MM.1S (cell line): ENCODE measurements at regions not wholly inside any gene's neighbourhood (a gene's known extent, or its start where the extent isn't known, plus 50 kb on each side); places are given as distances from the start of the nearest gene placed in this dataset.

Experiments
- EZH2phosphoT487 ChIP-seq: fragments of 300-600 bp; sonication (generic); IDR thresholded peaks from 2 replicates; pipeline ENCODE4 v1.6.1; 2018; ENCODE audit warnings: antibody characterized with exemption, low read length
- TF ChIP-seq, protein P1 (sequence below): fragments of 300-600 bp; sonication (generic); IDR thresholded peaks from 2 replicates; pipeline ENCODE4 v1.5.1; 2016; ENCODE audit warnings: antibody characterized with exemption, low read length, mixed read lengths

DNA sequence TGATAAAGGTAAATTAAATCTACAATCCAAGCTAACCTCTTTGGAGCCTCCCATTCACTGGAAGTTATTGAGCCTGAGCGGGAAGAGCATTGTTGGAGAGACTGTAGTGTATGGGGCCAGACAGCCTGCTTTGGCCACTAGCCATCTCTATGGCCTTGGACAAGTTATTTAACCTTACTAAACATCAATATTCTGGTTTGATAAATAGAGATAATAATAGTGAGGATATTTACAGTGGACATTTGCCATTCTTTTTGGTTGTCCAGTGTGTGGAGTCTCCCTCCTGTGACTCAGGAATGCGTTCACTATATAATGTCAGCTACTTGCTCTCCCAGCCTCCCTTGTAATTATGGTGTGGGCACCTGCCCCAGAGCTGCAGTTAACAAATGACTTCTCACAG lies 216.1 kb downstream of the SLC38A4 start:
- TF ChIP-seq, protein P1, sequence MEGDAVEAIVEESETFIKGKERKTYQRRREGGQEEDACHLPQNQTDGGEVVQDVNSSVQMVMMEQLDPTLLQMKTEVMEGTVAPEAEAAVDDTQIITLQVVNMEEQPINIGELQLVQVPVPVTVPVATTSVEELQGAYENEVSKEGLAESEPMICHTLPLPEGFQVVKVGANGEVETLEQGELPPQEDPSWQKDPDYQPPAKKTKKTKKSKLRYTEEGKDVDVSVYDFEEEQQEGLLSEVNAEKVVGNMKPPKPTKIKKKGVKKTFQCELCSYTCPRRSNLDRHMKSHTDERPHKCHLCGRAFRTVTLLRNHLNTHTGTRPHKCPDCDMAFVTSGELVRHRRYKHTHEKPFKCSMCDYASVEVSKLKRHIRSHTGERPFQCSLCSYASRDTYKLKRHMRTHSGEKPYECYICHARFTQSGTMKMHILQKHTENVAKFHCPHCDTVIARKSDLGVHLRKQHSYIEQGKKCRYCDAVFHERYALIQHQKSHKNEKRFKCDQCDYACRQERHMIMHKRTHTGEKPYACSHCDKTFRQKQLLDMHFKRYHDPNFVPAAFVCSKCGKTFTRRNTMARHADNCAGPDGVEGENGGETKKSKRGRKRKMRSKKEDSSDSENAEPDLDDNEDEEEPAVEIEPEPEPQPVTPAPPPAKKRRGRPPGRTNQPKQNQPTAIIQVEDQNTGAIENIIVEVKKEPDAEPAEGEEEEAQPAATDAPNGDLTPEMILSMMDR = no peak
- no peak for TF ChIP-seq EZH2phosphoT487
